Keratinocyte (primary cell): ENCODE measurements at regions not wholly inside any gene's neighbourhood (a gene's known extent, or its start where the extent isn't known, plus 50 kb on each side); places are given as distances from the start of the nearest gene placed in this dataset.

Source experiments
- EZH2 ChIP-seq: IDR thresholded peaks from one replicate; pipeline ENCODE4 v1.6.1; 2012; ENCODE audit warnings: inconsistent platforms, mild to moderate bottlenecking, low read length, moderate library complexity
- TF ChIP-seq, protein P1 (sequence below), 3 experiments: IDR thresholded peaks in 1 of 3; conservative IDR thresholded peaks in 1 of 3; optimal IDR thresholded peaks in 1 of 3; 2 replicates in 2 of 3; 3 replicates in 1 of 3; pipeline versions ENCODE3 to v1.5.1; 2011; ENCODE audit warnings: low read length in 3 of 3, mild to moderate bottlenecking in 3 of 3, moderate library complexity in 2 of 3, control low read depth in 1 of 3, inconsistent platforms in 1 of 3; ENCODE audit not compliant: insufficient read depth in 2 of 3; ENCODE audit errors: extremely low read depth in 1 of 3

DNA sequence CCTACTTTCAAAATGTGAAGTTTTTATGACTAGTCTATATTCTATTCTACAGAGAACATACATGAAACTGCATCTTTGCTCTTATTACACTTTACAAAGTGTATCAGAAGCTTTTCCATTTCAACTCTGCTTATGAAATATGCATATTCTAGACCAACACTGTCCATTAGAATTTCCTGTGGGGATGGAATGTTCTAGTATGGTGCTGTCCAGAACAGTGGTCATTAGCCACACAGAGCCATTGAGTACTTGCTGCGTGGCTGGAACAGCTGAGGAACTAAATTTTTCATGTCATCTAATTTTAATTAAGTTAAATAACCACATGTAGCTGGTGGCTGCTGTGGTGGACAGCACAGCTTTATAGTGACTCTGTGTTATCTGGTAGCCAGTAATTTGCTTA is 105.9 kb upstream of the PDE10A start:
- TF ChIP-seq EZH2, result no peak
- TF ChIP-seq, protein P1, sequence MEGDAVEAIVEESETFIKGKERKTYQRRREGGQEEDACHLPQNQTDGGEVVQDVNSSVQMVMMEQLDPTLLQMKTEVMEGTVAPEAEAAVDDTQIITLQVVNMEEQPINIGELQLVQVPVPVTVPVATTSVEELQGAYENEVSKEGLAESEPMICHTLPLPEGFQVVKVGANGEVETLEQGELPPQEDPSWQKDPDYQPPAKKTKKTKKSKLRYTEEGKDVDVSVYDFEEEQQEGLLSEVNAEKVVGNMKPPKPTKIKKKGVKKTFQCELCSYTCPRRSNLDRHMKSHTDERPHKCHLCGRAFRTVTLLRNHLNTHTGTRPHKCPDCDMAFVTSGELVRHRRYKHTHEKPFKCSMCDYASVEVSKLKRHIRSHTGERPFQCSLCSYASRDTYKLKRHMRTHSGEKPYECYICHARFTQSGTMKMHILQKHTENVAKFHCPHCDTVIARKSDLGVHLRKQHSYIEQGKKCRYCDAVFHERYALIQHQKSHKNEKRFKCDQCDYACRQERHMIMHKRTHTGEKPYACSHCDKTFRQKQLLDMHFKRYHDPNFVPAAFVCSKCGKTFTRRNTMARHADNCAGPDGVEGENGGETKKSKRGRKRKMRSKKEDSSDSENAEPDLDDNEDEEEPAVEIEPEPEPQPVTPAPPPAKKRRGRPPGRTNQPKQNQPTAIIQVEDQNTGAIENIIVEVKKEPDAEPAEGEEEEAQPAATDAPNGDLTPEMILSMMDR (optimal IDR thresholded peaks at IDR 0.05 in 1 of 3, IDR thresholded peaks at IDR 0.05 in 1 of 3, conservative IDR thresholded peaks at IDR 0.05 in 1 of 3; ENCODE audit: extremely low read depth in 1 of 3, insufficient read depth in 2 of 3, low read length in 3 of 3), result no peak
